Stomach (tissue), 4 donors: ENCODE measurements at regions not wholly inside any gene's neighbourhood (a gene's known extent, or its start where the extent isn't known, plus 50 kb on each side); places are given as distances from the start of the nearest gene placed in this dataset.

Experiments used
- CTCF ChIP-seq, 7 experiments: fragments of 450-650 bp in 4 of 7; fragments of 200-600 bp in 3 of 7; sonication (generic) in 3 of 7; IDR thresholded peaks; one replicate each; pipeline ENCODE4 v1.5.1; 2016 to 2019; ENCODE audit warnings: antibody characterized with exemption in 7 of 7, control low read depth in 2 of 7, mild to moderate bottlenecking in 1 of 7
- EP300 ChIP-seq: sonication (generic); formaldehyde crosslinking; IDR thresholded peaks from one replicate; pipeline ENCODE4 v1.6.1; 2017; ENCODE audit warnings: antibody characterized with exemption
- POLR2A ChIP-seq, 4 donors: fragments of 450-650 bp; IDR thresholded peaks; one replicate each; pipeline ENCODE4 v1.6.1; 2016; ENCODE audit warnings: antibody characterized with exemption in 4 of 4, control low read depth in 2 of 4, mild to moderate bottlenecking in 1 of 4, moderate library complexity in 1 of 4
- POLR2AphosphoS5 ChIP-seq, 3 donors: sonication (generic); formaldehyde crosslinking; IDR thresholded peaks; one replicate each; pipeline ENCODE4 v1.6.1; 2016; ENCODE audit warnings: antibody characterized with exemption in 3 of 3

- TF ChIP-seq POLR2A (IDR thresholded peaks at IDR 0.05) (no peak), CTCF (IDR thresholded peaks at IDR 0.05) (no peak), EP300 (no peak), POLR2AphosphoS5 (IDR thresholded peaks at IDR 0.05) (no peak)
Measured at GRCh38 chr7:45494885-45495284, 79.3 kb upstream of the ADCY1 start.
